SW480 (cell line): ENCODE measurements at regions not wholly inside any gene's neighbourhood (a gene's known extent, or its start where the extent isn't known, plus 50 kb on each side); places are given as distances from the start of the nearest gene placed in this dataset.

Experiments used
- DNase-seq: peaks from one replicate; pipeline ENCODE4 v3.0.0-alpha.2; 2016; ENCODE audit warnings: low spot score

DNA sequence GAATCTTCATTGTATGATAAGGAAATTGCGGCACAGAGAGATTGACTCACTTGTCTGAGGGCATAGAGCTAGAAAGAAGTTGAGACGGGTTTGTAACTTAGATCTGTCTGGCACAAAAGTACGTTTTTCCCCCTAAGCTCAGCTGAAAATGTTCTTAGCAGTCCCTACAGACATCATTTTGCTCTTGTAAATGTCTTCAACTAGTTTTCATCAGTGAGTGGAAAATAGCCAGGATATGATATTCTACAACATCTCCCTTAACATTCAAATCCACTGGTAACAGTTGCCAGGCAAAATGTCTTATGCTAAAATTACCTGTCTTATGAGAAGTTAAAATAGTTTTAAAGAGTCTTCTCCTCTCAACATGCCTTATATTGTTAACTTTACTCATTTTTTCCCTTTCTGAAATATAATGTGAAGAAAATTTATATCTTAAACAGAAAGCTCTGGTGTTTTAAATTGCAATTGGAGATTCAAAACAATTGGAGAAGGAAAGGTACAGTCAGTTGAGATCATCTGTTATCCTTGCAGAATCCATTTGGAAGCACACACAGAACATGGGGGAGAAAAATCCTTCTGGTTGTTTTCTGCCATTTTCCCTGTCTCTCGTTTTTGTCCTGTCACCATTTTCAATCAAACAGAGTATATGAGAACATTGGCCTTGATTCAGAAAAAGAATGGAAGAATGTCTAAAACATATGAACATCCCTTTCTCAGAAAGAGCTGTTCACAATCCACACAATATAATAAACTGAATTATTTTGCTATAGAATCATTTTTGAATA lies 255.0 kb downstream of the TRIB2 start:
- DNase-seq, result no peak

DNA sequence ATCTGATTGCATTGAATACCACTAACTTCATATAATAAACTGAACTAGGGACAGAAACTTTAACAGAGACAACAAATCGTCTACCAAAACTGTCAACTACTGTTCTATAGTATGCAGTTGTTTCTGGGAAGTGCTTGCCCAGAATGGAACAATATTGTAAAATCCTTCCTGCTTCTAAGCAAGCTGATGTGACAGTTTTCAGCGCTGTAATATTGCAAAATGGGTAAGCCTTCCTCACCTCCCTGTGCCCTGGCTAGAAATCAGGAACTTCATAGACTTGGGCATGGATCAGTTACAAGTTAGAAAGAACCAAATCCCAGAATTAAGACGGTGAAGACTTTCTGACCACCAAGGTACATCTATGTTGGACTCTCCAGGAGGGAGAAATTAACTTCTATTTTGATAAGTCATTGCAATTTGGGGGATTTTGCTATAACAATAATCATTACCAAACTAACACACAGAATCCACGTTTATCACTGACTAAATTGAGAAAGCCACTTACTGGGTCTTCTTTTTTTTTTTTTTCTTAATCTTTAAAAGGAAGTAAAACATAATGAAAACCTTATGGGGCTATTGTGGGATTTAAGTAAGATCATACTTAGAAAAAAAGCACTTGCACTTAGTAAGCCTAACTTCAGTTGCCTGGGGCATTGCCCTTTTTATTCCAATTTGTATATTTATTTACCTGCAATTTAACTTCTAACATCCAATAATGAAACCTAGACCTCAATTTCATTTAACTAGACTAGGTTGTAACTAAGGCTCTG lies 261.5 kb downstream of the TRIB2 start:
- DNase-seq, result no peak

DNA sequence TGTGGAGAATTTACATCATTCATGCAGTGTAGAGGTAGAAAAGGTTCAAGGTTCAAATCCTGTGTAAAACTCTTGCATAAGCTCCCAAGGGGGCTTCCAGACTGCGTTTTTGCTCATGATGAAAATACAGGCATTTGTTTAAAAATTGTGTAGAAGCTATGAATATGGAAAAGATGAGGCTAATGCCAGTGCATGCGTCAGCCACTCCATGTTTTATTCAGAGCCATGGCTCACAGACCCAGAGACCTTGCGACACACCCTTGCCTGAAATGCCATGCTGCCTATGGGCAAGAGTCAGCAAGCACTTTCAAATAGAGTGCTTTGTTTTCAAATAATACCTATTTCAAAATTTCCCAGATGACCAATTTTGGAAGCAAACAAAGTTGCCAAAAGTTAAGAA lies 262.3 kb downstream of the TRIB2 start:
- DNase-seq, result no peak

DNA sequence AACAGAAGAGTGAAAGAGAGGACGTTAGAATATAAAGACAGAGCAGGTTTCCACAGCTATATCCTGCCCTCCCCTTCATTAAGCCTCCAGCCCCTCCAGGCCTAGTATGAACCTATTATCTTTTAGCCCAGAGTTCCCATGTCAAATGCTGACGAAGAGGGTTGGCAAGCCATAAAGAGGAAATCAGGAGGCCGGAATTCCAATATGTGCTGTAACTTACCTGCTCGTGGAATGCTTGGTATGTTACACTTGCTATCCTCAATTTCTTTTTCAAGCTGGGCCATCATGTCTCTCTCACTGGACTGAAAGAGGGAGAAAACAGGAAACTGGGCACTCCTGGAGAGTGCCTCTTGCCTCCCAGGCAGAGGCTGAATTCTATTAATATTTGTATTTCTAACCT lies 264.1 kb downstream of the TRIB2 start:
- DNase-seq, result no peak

DNA sequence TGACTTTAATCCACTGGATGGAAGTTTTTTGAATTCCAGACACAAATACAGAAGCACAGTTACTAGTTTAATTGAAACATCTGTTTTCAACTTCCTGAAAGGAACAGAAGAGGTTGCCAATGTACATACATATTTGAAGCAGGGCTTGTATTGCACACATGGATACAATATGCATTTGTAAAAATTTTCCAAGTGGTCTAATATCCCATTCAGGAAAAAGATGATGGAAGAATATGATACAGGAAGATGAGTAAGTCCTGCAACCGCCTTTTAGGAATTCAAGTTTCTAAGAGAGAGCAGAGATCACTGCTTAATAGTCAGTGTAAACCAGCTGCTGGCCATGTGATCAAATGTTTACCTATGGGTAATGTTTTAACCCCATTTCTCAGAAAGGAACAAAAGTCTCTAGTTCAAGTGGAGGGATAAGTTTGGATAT lies 265.4 kb downstream of the TRIB2 start:
- no peak for DNase-seq

DNA sequence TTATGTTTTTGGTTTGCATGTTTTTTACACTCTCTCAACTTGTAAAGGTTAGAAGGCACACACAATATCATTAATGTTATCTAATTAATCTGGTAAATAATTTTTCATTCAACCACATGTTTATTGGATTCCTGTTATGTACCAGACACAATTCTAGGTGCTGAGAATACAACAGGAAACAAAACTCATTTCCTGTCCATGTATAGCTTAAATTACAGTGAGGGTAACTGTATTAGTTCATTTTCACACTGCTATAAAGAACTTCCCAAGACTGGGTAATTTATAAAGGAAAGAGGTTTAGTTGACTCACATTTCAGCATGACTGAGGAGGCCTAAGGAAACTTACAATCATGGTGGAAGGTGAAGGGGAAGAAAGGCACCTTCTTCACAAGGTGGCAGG lies 270.5 kb downstream of the TRIB2 start:
- no peak for DNase-seq

DNA sequence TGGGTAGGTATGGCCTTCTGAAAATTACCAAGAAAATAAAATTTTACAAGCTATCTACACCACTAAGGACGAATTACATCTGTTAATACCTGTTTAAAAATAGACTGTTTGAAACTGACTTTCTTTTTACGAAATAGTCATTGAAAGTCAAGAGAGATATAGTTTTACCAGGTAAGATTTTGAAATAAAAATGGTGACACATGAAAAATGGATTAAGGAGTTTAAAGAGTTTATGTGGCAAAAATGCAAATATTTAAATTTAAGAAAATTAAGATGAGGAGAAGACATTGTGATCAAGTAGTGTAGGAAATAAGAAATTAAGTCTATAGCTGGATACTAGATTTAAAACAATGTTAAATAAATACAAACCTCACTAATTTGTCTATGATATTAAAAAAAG lies 271.5 kb downstream of the TRIB2 start:
- no peak for DNase-seq

DNA sequence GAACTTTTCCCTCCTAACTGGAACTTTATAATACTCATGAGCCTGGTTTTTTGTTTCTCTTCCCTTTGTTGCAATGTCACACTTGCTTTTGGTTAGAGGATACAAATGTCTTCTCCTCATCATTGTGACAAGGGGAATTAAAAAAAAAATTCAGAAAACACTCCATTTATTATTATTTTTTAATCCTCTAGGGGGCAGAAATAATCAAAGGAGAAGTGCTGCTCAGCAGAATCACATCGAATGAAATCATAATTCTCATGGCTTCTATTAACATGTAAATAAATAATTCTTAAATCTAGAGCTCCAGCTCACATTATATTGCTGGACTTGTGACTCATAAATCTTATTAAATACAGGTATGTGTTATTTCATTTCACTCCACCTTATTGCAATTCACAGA lies 273.8 kb downstream of the TRIB2 start:
- no peak for DNase-seq

DNA sequence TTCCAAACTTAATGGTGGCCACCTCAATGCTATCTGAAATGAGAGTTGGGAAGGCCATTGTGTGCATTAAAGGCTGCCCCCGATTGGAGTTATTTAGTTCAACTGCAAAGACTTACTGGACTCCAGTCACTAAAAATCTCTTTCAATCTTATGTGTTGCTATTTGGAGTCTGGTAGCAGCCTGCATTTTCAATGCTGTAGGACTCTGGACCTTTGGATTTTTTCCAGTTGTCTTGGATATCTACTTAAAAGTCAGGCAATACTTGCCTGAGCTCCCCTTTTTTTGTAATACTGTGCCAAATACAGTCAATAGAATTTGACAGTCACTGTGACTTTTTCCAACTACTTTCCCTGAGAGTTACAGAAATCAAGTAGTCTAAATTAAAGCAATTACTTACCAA lies 281.9 kb downstream of the TRIB2 start:
- DNase-seq, result no peak

DNA sequence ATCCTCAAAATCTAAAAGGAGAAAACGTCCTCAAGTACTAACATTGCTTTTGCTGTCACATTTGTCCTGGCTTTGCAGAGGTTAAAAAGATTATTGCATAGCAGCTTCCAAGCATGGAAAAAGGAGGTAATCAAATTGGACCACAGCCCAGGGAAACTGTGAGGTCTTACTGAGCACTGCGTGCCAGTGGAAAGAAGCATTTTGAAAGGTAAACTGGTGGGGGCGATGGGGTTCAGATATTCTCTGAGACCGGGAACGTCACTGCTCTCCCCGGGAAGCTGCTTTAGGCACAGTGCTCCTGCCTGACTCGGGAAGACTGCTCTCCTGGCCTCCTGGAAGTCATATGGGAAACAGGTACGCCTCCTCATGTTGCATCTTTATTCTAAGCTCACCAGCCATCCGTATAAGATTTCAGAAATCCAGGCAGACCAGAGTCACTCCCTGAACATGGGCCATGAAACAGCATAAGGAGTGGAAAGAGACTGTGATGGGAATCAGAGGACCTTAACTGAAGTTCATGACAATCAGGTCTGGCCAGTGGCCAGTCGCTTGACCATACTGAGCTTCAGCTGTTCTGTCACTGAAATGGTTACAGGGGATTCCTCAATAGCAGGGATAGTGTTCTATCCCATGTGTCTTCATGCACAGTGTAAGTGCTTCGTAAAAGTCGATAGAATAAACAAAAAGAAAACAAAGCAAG lies 284.1 kb downstream of the TRIB2 start:
- no peak for DNase-seq

DNA sequence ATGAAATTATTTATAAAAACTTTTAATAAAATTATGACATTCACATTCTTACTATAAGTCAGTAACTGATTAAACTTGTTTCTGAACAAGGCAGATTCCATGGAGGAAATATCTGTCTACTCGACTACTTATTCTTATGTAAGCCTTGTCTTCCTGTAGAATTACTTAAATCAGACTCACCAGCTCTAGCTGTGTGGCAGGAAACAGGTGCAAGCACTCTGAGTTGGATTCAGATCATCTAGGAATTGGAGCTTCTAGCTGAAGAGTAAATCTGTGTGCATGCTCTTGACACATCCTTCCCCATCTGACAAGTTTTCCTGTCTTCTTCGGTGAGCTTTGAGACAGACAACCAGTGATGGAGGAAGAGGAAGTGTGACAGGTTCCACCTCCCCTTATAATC lies 284.7 kb downstream of the TRIB2 start:
- no peak for DNase-seq

DNA sequence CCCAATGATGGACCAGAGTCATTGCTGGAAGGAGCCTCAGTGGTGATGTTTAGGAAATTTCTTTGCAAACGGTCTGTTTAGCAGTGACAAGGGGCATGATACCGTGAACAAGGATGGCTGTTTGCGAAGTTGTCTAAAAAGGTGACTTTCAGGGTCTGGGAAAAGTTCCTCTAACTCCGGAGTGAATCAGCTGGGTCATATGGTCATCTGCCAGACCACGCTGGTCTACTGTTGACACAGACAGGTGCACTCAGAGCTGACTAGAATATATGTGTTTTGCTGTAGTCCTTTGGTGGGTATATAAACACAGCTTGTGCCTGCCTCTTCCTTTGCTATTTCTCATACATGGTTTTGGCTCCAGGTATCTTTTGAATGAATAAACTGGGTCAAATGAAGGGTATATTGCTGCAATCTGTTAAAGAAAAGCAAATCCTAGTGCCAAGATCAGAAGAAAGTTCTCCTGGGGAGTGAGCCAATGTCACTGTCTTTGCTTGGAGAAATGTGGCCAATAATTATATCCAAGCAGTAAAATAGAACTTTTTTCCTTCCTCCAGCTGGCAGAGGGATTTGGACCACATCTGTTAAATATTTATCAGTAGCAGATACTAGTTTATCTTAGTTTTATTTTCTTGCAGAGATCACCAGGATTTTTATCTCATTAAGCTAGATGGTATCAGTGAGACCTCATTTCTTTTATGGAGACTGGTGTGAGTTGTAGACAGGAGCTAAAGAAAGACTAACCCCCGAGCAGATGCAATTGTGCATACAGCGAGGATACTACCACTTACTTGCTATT lies 286.0 kb downstream of the TRIB2 start:
- no peak for DNase-seq

DNA sequence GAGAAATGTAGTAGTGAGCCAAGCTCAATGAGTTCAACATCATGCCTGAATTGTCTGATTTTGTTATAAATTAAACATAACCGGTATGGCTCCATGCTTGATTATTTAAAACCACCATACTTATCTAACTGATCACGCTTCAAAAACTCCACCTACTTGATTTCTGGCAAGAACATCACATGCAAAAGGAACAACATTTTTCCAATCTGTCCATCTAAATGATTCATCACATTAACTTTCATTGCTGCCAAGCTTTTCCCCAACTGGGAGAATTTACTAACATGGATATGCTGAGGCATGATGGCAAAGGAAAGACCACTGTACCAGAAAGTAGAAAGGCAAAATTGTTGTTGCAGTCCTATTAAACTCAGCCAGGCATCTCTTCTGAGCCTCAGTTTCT lies 286.8 kb downstream of the TRIB2 start:
- DNase-seq, result no peak

DNA sequence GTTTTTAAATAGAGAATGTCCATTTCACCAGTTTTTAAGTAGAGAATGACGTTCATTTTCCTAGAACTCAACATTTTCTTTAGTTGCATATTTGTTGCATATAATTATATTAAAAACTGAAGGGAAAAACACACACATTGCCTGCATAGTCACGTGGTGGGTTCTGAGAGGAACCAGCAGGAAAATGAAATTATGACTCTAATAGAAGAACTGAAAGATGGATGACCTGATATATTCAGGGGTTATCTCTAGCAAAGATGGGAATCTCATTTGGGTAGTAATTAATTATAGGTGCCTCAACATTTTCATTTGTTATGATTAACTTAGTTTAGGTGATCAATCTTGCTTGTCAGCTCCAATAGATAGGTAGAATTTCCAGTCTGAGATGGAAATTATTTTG lies 288.3 kb downstream of the TRIB2 start:
- no peak for DNase-seq

DNA sequence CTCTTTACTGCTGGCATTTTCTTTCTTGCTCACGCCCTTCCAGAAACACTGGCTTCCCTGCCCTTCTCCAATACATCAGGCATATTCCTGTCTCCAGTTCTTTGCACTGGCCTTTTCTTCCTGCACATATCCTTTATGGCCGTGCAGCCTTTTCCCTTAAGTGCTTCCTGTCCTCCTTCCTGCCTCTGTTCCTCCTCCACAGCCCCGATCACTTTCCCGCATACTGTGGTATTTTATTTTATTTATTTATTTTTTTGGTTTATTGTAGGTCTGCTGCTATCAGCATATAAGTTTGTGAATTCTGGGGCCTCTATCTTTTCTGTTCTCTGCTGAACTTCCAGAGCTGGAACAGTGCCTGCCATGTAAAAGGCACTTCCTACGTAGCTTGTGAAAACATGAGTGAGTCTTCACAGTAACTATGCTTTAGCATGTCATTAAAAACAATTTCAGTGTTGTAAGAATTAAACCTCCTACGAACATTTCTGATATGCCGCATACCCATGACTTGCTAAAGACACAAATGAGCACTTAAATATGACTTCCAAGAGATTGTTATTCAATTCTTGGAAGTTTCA lies 289.1 kb downstream of the TRIB2 start:
- DNase-seq, result no peak

DNA sequence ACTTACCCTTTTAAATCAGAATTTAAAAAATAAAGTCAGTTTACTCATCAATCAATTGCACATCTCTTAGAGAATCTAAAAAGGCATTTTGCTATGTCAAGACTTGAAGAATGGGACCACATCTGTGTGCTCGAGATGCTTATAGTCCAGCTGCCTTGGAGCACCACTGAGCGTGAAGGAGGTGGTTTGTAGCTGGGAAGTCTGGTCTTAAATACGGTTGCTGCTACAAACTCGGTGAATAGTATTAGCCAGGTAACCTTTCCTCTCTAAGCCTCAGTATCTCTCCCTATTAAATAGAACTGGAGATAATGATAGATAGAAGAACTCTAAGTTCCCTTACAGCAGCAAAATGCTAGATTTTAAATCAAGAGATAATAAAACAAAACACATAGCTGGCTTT lies 289.7 kb downstream of the TRIB2 start:
- DNase-seq, result no peak

DNA sequence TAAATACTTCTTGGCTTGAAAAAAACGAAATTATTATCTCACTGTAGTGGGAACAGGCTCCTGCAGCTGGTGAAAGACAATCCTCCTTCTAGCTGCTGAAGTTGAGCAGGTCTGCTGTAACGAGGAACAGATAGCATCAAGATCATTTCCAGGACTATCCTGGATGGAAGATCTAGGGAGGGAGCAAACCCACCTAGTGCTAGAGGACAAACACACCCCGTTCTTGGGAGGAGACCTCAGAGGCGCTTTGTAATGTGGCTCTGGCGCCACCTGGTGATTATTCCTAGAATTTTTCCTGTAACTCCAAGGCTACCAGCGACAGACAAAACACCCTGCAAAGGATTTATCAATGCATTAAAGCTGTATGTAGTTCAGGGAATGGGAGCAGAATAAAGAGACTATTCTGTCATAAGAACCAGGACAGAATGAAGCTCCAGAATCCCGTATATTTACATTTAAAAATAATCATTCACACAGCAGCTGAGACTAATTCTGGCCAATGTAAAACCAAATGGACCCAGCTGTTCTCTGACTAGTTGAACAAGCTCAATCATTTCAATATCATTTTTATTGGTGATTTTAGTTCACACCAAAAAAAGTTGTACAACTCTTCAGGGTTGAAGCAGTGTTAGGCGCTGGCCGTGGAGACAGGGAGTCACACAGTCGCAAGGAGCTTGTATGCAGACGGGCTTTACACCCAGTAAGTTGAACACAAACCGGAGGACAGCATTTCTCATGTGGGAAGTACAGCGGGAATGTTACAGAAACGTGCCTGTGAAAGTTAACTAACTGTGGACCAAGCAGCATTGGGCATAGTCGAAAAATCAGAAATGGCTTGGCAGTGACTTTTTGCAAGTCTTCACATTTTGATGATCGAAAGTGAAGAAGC lies 290.3 kb downstream of the TRIB2 start:
- DNase-seq, result peak; percentile 77

DNA sequence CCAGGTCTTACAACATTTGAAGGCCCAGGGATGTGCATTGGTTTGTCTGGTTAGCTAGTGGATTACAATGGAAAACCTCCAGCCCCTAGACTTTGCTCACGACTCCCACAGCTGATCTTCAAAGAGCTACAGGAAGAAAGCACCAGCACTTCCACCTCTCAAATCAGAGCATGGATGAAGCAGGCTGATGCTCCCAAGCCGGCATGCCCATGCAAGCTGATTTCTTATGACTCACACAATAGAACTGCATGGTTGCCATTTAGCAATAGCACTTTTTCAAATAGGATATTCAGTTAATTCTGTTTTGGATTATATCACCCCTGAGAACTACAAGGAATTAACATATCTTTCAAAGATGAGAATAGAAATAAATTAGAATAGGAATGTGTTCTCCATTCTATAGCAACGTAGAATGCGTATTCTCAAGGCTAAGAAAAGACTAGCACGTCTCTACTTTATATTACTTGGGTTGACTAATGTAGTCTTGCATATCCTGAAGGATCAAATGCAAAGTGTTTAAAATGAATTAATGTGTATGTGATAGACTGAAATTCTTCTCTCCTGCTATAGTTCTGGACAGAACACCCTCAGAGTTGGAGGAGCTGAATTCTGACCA lies 292.4 kb downstream of the TRIB2 start:
- DNase-seq, result no peak

DNA sequence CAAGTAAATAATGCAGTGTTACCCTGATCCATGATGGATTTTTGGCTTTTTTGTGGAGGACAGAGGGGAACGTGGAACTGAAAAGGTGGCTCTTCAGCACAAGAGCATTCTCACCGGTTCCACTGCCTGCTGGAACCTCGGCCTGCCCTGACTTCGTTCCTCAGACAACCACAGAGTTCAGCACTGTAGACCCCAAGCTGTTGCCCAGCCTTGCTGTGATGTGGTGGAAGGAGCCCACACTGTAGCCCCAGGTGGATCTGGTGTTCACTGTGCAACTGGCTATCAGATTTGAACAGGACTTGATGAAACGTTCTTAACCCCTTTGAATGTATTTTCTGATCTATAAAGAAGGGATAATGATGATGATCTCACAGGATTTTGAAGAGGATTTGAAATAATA lies 293.5 kb downstream of the TRIB2 start:
- DNase-seq, result no peak

DNA sequence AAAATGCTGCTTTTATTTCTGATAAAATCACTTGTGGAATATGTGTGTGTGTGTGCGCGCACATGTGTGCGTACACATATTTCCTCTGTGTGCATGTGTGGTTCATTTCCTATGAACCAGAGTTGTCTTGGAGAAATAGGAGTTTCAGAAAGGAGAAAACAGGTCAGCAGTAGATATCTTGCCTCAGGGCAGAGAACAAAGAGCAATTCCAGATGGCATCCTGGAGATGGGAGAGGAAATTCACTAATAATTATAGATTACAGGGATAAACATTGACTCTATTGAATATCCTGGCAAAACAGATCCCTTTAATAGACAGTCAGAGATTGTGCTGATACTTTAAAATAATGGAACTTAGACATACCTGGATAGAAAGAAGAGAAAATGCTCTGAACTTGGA lies 298.0 kb downstream of the TRIB2 start:
- no peak for DNase-seq
